Prostate gland (tissue), 2 donors: ENCODE measurements at regions not wholly inside any gene's neighbourhood (a gene's known extent, or its start where the extent isn't known, plus 50 kb on each side); places are given as distances from the start of the nearest gene placed in this dataset.

Experiments used
- POLR2AphosphoS5 ChIP-seq: sonication (generic); formaldehyde crosslinking; IDR thresholded peaks from one replicate; pipeline ENCODE4 v1.6.1; 2017; ENCODE audit warnings: antibody characterized with exemption
- TF ChIP-seq, protein P1 (sequence below), 4 experiments: fragments of 200-600 bp in 2 of 4; fragments of 450-650 bp in 2 of 4; sonication (generic) in 2 of 4; IDR thresholded peaks; 1 replicate in 3 of 4; 2 replicates in 1 of 4; pipeline ENCODE4 v1.5.1; 2016 to 2019; ENCODE audit warnings: antibody characterized with exemption in 4 of 4, mild to moderate bottlenecking in 2 of 4, moderate library complexity in 2 of 4

DNA sequence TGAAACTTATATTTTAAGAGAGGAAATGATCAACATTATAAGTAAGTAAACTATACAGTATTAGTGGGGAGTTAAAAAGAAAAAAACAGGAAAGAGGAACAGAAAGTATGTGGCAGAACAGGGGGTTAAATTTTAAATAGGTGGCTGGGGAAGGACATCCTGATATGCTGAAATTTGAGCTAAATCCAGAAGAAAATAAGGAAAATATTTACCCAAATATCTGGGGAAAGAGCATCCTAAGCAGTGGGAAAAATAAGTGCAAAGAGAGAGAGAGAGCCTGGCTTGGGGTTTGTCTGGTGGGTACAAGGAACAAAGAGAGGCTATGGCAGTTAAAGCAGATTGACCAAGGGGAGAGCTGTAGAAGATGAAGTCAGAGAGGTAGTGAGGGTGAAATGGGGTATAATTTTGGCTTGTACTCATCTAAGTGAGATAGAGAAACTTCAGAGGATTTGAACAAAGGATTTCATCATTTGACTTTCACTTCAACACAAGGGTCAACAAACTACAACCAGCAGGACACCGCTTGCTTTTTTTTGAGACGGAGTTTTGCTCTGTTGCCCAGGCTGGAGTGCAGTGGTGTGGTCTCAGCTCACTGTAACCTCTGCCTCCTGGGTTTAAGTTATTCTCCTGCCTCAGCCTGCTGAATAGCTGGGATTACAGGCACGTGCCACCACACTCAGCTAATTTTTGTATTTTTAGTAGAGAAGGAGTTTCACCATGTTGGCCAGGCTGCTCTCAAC is 328.4 kb upstream of the CNR1 start:
- TF ChIP-seq, protein P1, sequence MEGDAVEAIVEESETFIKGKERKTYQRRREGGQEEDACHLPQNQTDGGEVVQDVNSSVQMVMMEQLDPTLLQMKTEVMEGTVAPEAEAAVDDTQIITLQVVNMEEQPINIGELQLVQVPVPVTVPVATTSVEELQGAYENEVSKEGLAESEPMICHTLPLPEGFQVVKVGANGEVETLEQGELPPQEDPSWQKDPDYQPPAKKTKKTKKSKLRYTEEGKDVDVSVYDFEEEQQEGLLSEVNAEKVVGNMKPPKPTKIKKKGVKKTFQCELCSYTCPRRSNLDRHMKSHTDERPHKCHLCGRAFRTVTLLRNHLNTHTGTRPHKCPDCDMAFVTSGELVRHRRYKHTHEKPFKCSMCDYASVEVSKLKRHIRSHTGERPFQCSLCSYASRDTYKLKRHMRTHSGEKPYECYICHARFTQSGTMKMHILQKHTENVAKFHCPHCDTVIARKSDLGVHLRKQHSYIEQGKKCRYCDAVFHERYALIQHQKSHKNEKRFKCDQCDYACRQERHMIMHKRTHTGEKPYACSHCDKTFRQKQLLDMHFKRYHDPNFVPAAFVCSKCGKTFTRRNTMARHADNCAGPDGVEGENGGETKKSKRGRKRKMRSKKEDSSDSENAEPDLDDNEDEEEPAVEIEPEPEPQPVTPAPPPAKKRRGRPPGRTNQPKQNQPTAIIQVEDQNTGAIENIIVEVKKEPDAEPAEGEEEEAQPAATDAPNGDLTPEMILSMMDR (IDR thresholded peaks at IDR 0.05): no peak
- TF ChIP-seq POLR2AphosphoS5: no peak
